PC-3 (cell line): ENCODE measurements at regions not wholly inside any gene's neighbourhood (a gene's known extent, or its start where the extent isn't known, plus 50 kb on each side); places are given as distances from the start of the nearest gene placed in this dataset.

Source experiments
- ATAC-seq: fragments of 200-7000 bp; cut with Tn5 transposase; 2 replicates; pipeline ENCODE4 v1.9.1; 2020; ENCODE audit warnings: mild to moderate bottlenecking, moderate library complexity
- BruUV-seq: library from RNA; stranded (reverse); fragments of 400-500 nt; replicated peaks from 2 replicates; lab custom pipeline; 2021; lab: Mats Ljungman, UMichigan
- CTCF ChIA-PET: fragments of 300-600 bp; sonication (Branson Sonifier 250); formaldehyde crosslinking; loops from one replicate; lab custom pipeline; 2022; ENCODE audit warnings: antibody characterized with exemption; lab: Charles Lee
- POLR2A ChIA-PET: fragments of 300-600 bp; sonication (Branson Sonifier 250); formaldehyde crosslinking; loops from one replicate; lab custom pipeline; 2022; ENCODE audit warnings: antibody characterized with exemption; ENCODE audit not compliant: unreplicated experiment; lab: Charles Lee
- DNase-seq: peaks from one replicate; pipeline ENCODE4 v3.0.0-alpha.2; 2015
- H2AFZ ChIP-seq: fragments of 300-600 bp; sonication (generic); 2 replicates; pipeline ENCODE4 v1.6.0; 2016; ENCODE audit warnings: antibody characterized with exemption, low read length
- H3F3A ChIP-seq: fragments of 300-600 bp; sonication (generic); one replicate; pipeline ENCODE4 v1.6.0; 2017; ENCODE audit warnings: antibody characterized with exemption, low read length, control low read depth, mild to moderate bottlenecking; ENCODE audit not compliant: unreplicated experiment
- H3K27ac ChIP-seq: fragments of 300-600 bp; sonication (generic); 2 replicates; pipeline ENCODE4 v1.5.1; 2016; ENCODE audit warnings: mild to moderate bottlenecking, low read length
- H3K27me3 ChIP-seq: fragments of 300-600 bp; sonication (generic); 2 replicates; pipeline ENCODE4 v1.6.1; 2016; ENCODE audit warnings: low read length, mixed read lengths
- H3K36me3 ChIP-seq: fragments of 300-600 bp; sonication (generic); 2 replicates; pipeline ENCODE4 v1.6.1; 2016; ENCODE audit warnings: low read depth, mixed run types, low read length, mixed read lengths
- H3K4me1 ChIP-seq: fragments of 300-600 bp; sonication (generic); 2 replicates; pipeline ENCODE4 v1.5.1; 2016; ENCODE audit warnings: low read length; ENCODE audit not compliant: insufficient read depth
- H3K4me2 ChIP-seq: fragments of 300-600 bp; sonication (generic); 2 replicates; pipeline ENCODE4 v1.6.0; 2016; ENCODE audit warnings: low read length
- H3K4me3 ChIP-seq: fragments of 300-600 bp; sonication (generic); 2 replicates; pipeline ENCODE4 v1.5.1; 2016; ENCODE audit warnings: mild to moderate bottlenecking, low read length, mixed read lengths
- H3K79me2 ChIP-seq: fragments of 300-600 bp; sonication (generic); 2 replicates; pipeline ENCODE4 v1.6.1; 2017; ENCODE audit warnings: low read length, mixed read lengths
- H3K9ac ChIP-seq: fragments of 300-600 bp; sonication (generic); 2 replicates; pipeline ENCODE4 v1.6.0; 2016; ENCODE audit warnings: mild to moderate bottlenecking, low read length
- H3K9me2 ChIP-seq: fragments of 300-600 bp; sonication (generic); replicated peaks from 2 replicates; pipeline ENCODE4 v1.6.1; 2016; ENCODE audit warnings: mixed run types, low read length, mixed read lengths
- H3K9me3 ChIP-seq: fragments of 300-600 bp; sonication (generic); 2 replicates; pipeline ENCODE4 v1.6.1; 2016; ENCODE audit warnings: low read length, mixed read lengths
- H4K20me1 ChIP-seq: fragments of 300-600 bp; sonication (generic); 2 replicates; pipeline ENCODE4 v1.6.1; 2016; ENCODE audit warnings: low read length, mixed read lengths
- EZH2 ChIP-seq: fragments of 300-600 bp; sonication (generic); IDR thresholded peaks from one replicate; pipeline ENCODE4 v1.6.1; 2017; ENCODE audit warnings: antibody characterized with exemption, mild to moderate bottlenecking, low read length; ENCODE audit not compliant: unreplicated experiment
- EZH2phosphoT487 ChIP-seq: fragments of 300-600 bp; sonication (generic); IDR thresholded peaks from 2 replicates; pipeline ENCODE4 v1.6.1; 2018; ENCODE audit warnings: mild to moderate bottlenecking, antibody characterized with exemption, low read length, borderline replicate concordance
- intact Hi-C: fragments of 100-400 bp; cut with micrococcal nuclease; formaldehyde crosslinking; loops from 2 replicates; pipeline ENCODE4 v1.9.0; 2023
- TF ChIP-seq, protein P1 (sequence below): fragments of 300-600 bp; sonication (generic); conservative IDR thresholded peaks from 2 replicates; pipeline ENCODE4 v1.5.1; 2017; ENCODE audit warnings: antibody characterized with exemption, low read depth, mild to moderate bottlenecking, low read length

DNA sequence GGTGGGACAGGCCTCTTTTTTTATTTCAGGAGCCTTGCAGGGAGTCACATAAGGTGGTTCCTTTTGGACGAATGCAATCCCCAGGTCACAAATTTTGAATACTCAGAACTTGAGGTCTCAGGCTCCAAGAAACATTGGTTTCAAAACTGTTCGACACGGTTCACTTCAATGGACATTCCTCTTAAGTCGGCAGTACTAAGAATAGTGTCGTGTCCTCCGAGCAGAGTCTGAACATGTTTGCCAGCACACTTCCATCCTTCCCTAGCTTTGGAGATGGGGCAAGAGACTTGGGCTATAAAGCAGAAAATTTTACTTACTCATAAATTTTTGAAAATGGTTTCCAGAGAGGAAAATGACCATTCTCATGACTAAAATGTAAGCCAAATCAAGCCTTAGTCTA lies 265.4 kb downstream of the THBS2 start:
- intact Hi-C loops, result no loop called here
- CTCF ChIA-PET, result no interaction called here

DNA sequence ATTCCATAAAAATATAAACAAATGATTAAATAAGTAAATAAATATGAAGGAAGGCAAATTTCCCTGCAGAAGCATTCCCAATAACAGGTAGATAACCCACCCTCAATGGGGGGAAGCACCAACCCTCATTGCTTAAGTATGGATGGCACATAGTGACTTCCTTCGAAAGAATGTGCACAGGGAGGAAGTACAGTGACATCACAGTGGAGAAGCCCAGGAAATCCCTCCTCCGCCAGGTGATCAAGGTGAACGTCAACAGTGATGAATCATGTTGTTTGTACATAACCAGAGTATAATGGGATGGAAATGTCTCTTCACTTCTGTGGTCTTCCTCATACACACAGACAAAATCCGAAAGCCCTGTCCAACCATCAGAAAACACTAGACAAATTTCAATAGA lies 267.9 kb downstream of the THBS2 start:
- H3K36me3 ChIP-seq, result no peaks in the 10 kb centered on the region
- no peak overlapping the region for H3K9ac ChIP-seq
- H3K9me2 ChIP-seq, result no peaks in the 10 kb centered on the region
- no peak overlapping the region for H3K4me2 ChIP-seq
- CTCF ChIA-PET, result no interaction called here
- TF ChIP-seq EZH2phosphoT487, result no peak
- TF ChIP-seq EZH2, result no peak
- TF ChIP-seq, protein P1, sequence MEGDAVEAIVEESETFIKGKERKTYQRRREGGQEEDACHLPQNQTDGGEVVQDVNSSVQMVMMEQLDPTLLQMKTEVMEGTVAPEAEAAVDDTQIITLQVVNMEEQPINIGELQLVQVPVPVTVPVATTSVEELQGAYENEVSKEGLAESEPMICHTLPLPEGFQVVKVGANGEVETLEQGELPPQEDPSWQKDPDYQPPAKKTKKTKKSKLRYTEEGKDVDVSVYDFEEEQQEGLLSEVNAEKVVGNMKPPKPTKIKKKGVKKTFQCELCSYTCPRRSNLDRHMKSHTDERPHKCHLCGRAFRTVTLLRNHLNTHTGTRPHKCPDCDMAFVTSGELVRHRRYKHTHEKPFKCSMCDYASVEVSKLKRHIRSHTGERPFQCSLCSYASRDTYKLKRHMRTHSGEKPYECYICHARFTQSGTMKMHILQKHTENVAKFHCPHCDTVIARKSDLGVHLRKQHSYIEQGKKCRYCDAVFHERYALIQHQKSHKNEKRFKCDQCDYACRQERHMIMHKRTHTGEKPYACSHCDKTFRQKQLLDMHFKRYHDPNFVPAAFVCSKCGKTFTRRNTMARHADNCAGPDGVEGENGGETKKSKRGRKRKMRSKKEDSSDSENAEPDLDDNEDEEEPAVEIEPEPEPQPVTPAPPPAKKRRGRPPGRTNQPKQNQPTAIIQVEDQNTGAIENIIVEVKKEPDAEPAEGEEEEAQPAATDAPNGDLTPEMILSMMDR, result no peak
- H3K9me3 ChIP-seq, result no peaks in the 10 kb centered on the region
- H3K4me1 ChIP-seq, result no peaks in the 10 kb centered on the region
- H2AFZ ChIP-seq, result no peak overlapping the region
- DNase-seq, result peak; percentile 46
- intact Hi-C loops, result no loop called here
- no peaks in the 10 kb centered on the region for H4K20me1 ChIP-seq
- POLR2A ChIA-PET, result no interaction called here
- H3K27ac ChIP-seq, result no peak overlapping the region
- no peaks in the 10 kb centered on the region for H3K27me3 ChIP-seq
- no peaks in the 10 kb centered on the region for H3F3A ChIP-seq
- no peaks in the 10 kb centered on the region for H3K79me2 ChIP-seq
- ATAC-seq, result no peak
- no TSS peak for BruUV-seq
- no peak overlapping the region for H3K4me3 ChIP-seq

More for the DNA sequence above, 265.4 kb downstream of the THBS2 start:
- H3K9ac ChIP-seq, result no peak overlapping the region
- no peaks in the 10 kb centered on the region for H3F3A ChIP-seq
- H3K27ac ChIP-seq, result no peak overlapping the region
- no peaks in the 10 kb centered on the region for H3K79me2 ChIP-seq
- ATAC-seq (no peak), DNase-seq (no peak)
- BruUV-seq, result no TSS peak
- no peaks in the 10 kb centered on the region for H4K20me1 ChIP-seq
- H2AFZ ChIP-seq, result no peak overlapping the region
- H3K27me3 ChIP-seq, result no peaks in the 10 kb centered on the region
- H3K36me3 ChIP-seq, result no peaks in the 10 kb centered on the region
- no peaks in the 10 kb centered on the region for H3K4me1 ChIP-seq
- no peaks in the 10 kb centered on the region for H3K9me2 ChIP-seq
- H3K4me2 ChIP-seq, result no peak overlapping the region
- no peak overlapping the region for H3K4me3 ChIP-seq
- no peaks in the 10 kb centered on the region for H3K9me3 ChIP-seq
- TF ChIP-seq EZH2phosphoT487 (no peak), EZH2 (no peak)
- TF ChIP-seq, protein P1, result no peak
- POLR2A ChIA-PET, result no interaction called here

GRCh38 chr6:168983925-168984324 lies 269.7 kb downstream of the THBS2 start:
- no peaks in the 10 kb centered on the region for H3K27me3 ChIP-seq
- no peaks in the 10 kb centered on the region for H3K4me1 ChIP-seq
- no peak overlapping the region for H3K4me2 ChIP-seq
- TF ChIP-seq EZH2phosphoT487, result no peak
- H3K79me2 ChIP-seq, result no peaks in the 10 kb centered on the region
- no peaks in the 10 kb centered on the region for H3F3A ChIP-seq
- no peak overlapping the region for H3K27ac ChIP-seq
- CTCF ChIA-PET, result no interaction called here
- ATAC-seq, result no peak
- H3K4me3 ChIP-seq, result no peak overlapping the region
- H2AFZ ChIP-seq, result no peak overlapping the region
- H3K9ac ChIP-seq, result no peak overlapping the region
- intact Hi-C loops, result no loop called here
- no peaks in the 10 kb centered on the region for H3K9me3 ChIP-seq
- DNase-seq, result no peak
- H4K20me1 ChIP-seq, result no peaks in the 10 kb centered on the region
- no peaks in the 10 kb centered on the region for H3K9me2 ChIP-seq
- no peaks in the 10 kb centered on the region for H3K36me3 ChIP-seq
- BruUV-seq, result no TSS peak
- POLR2A ChIA-PET, result no interaction called here
